ENCODE measurements at regions not wholly inside any gene's neighbourhood (a gene's known extent, or its start where the extent isn't known, plus 50 kb on each side); places are given as distances from the start of the nearest gene placed in this dataset.

GRCh38 chr20:50398471-50398820, 111.7 kb upstream of the PTPN1 start:
- no peak for TF ChIP-seq CTCF (IDR thresholded peaks at IDR 0.05)
- no peak for TF ChIP-seq POLR2A (IDR thresholded peaks at IDR 0.05; ENCODE audit: low read depth)
- no peak for TF ChIP-seq EP300 (IDR thresholded peaks at IDR 0.05)
- no peak for TF ChIP-seq POLR2AphosphoS5 (IDR thresholded peaks at IDR 0.05)

Measured in esophagus muscularis mucosa (tissue), 4 donors.